ENCODE measurements at regions not wholly inside any gene's neighbourhood (a gene's known extent, or its start where the extent isn't known, plus 50 kb on each side); places are given as distances from the start of the nearest gene placed in this dataset.

DNA sequence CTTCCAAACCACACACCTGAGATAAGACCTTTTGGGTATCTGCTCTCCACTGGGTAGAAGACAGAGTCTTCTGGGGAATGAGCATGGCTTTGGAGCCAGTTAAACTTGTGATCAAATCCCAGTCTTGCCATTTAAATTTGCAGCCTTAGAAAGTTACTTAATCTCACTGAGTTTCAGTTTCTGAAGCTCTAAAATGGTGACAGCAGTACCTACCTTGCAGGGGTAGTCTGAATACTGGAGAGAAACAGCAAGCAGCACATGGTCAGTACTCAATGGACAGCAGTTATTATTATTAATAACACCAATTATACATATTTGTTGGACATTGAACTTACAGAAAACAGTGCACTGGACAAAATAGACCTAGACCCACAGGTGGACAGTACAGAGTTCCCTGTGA is 260.9 kb downstream of the MAN2A1 start:
- ATAC-seq (no peak), DNase-seq (no peak)
- no peaks in the 10 kb centered on the region for H3K36me3 ChIP-seq
- no peak overlapping the region for H3K4me3 ChIP-seq
- intact Hi-C loops (cut with DNase I) = no loop called here
- H3K4me1 ChIP-seq = no peaks in the 10 kb centered on the region
- H3K27ac ChIP-seq = no peak overlapping the region
- H3K27me3 ChIP-seq = no peaks in the 10 kb centered on the region
- TF ChIP-seq, protein P1, sequence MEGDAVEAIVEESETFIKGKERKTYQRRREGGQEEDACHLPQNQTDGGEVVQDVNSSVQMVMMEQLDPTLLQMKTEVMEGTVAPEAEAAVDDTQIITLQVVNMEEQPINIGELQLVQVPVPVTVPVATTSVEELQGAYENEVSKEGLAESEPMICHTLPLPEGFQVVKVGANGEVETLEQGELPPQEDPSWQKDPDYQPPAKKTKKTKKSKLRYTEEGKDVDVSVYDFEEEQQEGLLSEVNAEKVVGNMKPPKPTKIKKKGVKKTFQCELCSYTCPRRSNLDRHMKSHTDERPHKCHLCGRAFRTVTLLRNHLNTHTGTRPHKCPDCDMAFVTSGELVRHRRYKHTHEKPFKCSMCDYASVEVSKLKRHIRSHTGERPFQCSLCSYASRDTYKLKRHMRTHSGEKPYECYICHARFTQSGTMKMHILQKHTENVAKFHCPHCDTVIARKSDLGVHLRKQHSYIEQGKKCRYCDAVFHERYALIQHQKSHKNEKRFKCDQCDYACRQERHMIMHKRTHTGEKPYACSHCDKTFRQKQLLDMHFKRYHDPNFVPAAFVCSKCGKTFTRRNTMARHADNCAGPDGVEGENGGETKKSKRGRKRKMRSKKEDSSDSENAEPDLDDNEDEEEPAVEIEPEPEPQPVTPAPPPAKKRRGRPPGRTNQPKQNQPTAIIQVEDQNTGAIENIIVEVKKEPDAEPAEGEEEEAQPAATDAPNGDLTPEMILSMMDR (IDR thresholded peaks at IDR 0.05) = no peak
- no peak for TF ChIP-seq POLR2A (IDR thresholded peaks at IDR 0.05)
- no peaks in the 10 kb centered on the region for H3K9me3 ChIP-seq

DNA sequence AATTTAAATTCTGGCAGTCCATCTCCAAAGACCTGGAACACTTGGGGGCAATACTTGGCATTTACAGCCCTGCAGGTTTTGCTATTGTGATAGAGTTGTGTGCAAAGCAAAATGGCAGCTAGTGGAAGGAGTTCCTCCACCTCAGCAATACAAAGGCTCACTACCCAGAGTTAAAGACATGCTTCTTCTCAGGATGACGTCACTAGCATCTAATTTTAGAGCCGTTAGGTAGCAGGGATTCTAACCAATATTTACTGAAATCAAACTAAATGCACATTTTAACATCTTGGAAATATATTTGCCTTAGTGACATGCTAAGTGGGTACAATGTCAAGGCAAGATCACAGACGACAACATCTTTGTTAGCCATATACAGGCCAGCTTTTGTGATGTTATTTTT is 261.6 kb downstream of the MAN2A1 start:
- H3K36me3 ChIP-seq = no peaks in the 10 kb centered on the region
- H3K4me3 ChIP-seq = no peak overlapping the region
- intact Hi-C loops (cut with DNase I) = no loop called here
- 84% methylated on average over 3 of the region's 3 CpGs for WGBS (ENCODE audit: insufficient coverage, low coverage, low lambda C conversion rate, missing lambda C conversion rate)
- no peak for TF ChIP-seq POLR2A (IDR thresholded peaks at IDR 0.05)
- TF ChIP-seq, protein P1 (IDR thresholded peaks at IDR 0.05) = no peak
- no peak overlapping the region for H3K27ac ChIP-seq
- H3K4me1 ChIP-seq = no peaks in the 10 kb centered on the region
- DNase-seq = no peak
- ATAC-seq = no peak
- no peaks in the 10 kb centered on the region for H3K9me3 ChIP-seq
- H3K27me3 ChIP-seq = no peaks in the 10 kb centered on the region

- intact Hi-C loops (cut with DNase I) = no loop called here
- Histone ChIP-seq H3K27ac (no peak overlapping the region), H3K9me3 (no peaks in the 10 kb centered on the region), H3K27me3 (no peaks in the 10 kb centered on the region), H3K4me1 (no peaks in the 10 kb centered on the region), H3K36me3 (no peaks in the 10 kb centered on the region), H3K4me3 (no peak overlapping the region)
- ATAC-seq (peak in 1 of 4 donors; percentile 52), DNase-seq (no peak)
- TF ChIP-seq, protein P1 (IDR thresholded peaks at IDR 0.05) = no peak
- TF ChIP-seq POLR2A (IDR thresholded peaks at IDR 0.05) = no peak
- 83% methylated on average over 5 of the region's 5 CpGs for WGBS (ENCODE audit: insufficient coverage, low coverage, low lambda C conversion rate, missing lambda C conversion rate)
Measured at GRCh38 chr5:109951758-109952157, 262.0 kb downstream of the MAN2A1 start.

DNA sequence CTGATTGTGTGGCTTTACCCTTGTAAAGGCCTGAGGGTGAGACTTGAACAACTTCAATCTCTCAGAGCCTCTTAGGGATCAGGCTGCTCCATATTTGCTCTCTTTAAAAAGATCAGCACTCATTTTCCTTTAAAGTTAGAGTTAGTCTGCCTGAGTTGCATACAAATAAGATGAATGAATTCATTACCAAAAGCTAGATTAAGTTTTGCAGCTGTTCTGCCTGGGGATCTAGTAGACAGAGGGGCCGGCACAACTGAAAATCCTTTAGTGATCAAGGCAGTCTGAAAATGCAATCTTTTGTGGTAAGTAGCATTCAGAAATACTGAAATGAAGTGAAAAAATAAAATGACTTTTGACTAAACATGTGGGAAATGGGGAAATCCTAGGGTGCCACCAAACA is 264.0 kb downstream of the MAN2A1 start:
- Histone ChIP-seq H3K27me3 (no peaks in the 10 kb centered on the region), H3K4me1 (no peaks in the 10 kb centered on the region), H3K36me3 (no peaks in the 10 kb centered on the region), H3K27ac (no peak overlapping the region), H3K9me3 (no peaks in the 10 kb centered on the region), H3K4me3 (no peak overlapping the region)
- no peak for TF ChIP-seq POLR2A (IDR thresholded peaks at IDR 0.05)
- TF ChIP-seq, protein P1 (IDR thresholded peaks at IDR 0.05) = no peak
- WGBS (ENCODE audit: insufficient coverage, low coverage, low lambda C conversion rate, missing lambda C conversion rate) = 100% methylated on average over 1 of the region's 1 CpG
- ATAC-seq = no peak
- intact Hi-C loops (cut with DNase I) = no loop called here
- no peak for DNase-seq

DNA sequence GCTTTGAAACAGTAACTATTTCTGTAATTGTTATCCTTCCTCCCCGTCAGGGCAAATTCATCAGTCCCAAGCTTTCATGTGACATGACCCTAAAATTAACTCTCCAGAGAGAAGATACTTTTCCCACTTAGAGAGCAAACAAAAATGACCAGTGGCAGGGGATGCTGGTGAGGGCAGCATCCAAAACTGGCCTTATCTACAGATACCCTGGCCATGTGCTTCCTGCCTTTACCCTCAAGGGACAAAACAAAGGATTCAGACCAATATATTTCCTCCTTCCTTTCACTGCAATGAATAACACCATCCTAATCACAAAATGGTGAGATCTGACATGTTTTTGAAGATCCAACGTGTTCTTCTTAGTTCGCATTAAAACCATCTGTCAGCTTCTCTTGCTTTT is 267.2 kb downstream of the MAN2A1 start:
- Histone ChIP-seq H3K27me3 (no peaks in the 10 kb centered on the region), H3K36me3 (no peaks in the 10 kb centered on the region), H3K4me3 (no peak overlapping the region), H3K9me3 (no peaks in the 10 kb centered on the region), H3K4me1 (no peaks in the 10 kb centered on the region), H3K27ac (no peak overlapping the region)
- WGBS (ENCODE audit: insufficient coverage, low coverage, low lambda C conversion rate, missing lambda C conversion rate) = 72% methylated on average over 3 of the region's 3 CpGs
- DNase-seq (no peak), ATAC-seq (no peak)
- intact Hi-C loops (cut with DNase I) = no loop called here
- TF ChIP-seq, protein P1 (IDR thresholded peaks at IDR 0.05) = no peak
- TF ChIP-seq POLR2A (IDR thresholded peaks at IDR 0.05) = no peak
